Suprapubic skin (tissue), 4 donors: ENCODE measurements at regions not wholly inside any gene's neighbourhood (a gene's known extent, or its start where the extent isn't known, plus 50 kb on each side); places are given as distances from the start of the nearest gene placed in this dataset.

Source experiments
- DNase-seq, 2 donors: peaks; one replicate each; pipeline ENCODE4 v3.0.0-alpha.2; 2019; ENCODE audit warnings: low spot score in 2 of 2
- H3K27ac ChIP-seq: fragments of 200-600 bp; sonication (generic); one replicate; pipeline ENCODE4 v1.5.1; 2019
- H3K27me3 ChIP-seq: fragments of 200-600 bp; sonication (generic); one replicate; pipeline ENCODE4 v1.5.1; 2019
- H3K36me3 ChIP-seq: fragments of 200-600 bp; sonication (generic); one replicate; pipeline ENCODE4 v1.5.1; 2019
- H3K4me1 ChIP-seq: fragments of 200-600 bp; sonication (generic); one replicate; pipeline ENCODE4 v1.5.1; 2019
- H3K4me3 ChIP-seq: fragments of 200-600 bp; sonication (generic); one replicate; pipeline ENCODE4 v1.5.1; 2019; ENCODE audit warnings: mild to moderate bottlenecking
- H3K9me3 ChIP-seq: fragments of 200-600 bp; sonication (generic); one replicate; pipeline ENCODE4 v1.5.1; 2019
- CTCF ChIP-seq, 2 donors: fragments of 200-600 bp in 1 of 2; fragments of 450-650 bp in 1 of 2; sonication (generic) in 1 of 2; IDR thresholded peaks; one replicate each; pipeline ENCODE4 v1.5.1; 2016 to 2019; ENCODE audit warnings: antibody characterized with exemption in 2 of 2, mild to moderate bottlenecking in 1 of 2, moderate library complexity in 1 of 2
- EP300 ChIP-seq: sonication (generic); formaldehyde crosslinking; IDR thresholded peaks from one replicate; pipeline ENCODE4 v1.6.1; 2017; ENCODE audit warnings: antibody characterized with exemption
- POLR2A ChIP-seq, 2 donors: fragments of 450-650 bp; IDR thresholded peaks; one replicate each; pipeline ENCODE4 v1.6.1; 2017; ENCODE audit warnings: antibody characterized with exemption in 2 of 2, mild to moderate bottlenecking in 2 of 2, moderate library complexity in 2 of 2
- POLR2AphosphoS5 ChIP-seq, 3 donors: sonication (generic); formaldehyde crosslinking; IDR thresholded peaks; one replicate each; pipeline ENCODE4 v1.6.1; 2017; ENCODE audit warnings: antibody characterized with exemption in 3 of 3
- WGBS: methylation state at CpG from one replicate; pipeline ENCODE4 v1.1.5; 2018; 5-methylcytosine and 5-hydroxymethylcytosine counted together

- TF ChIP-seq EP300 (no peak), POLR2A (IDR thresholded peaks at IDR 0.05) (no peak), POLR2AphosphoS5 (IDR thresholded peaks at IDR 0.05) (no peak), CTCF (IDR thresholded peaks at IDR 0.05) (no peak)
- Histone ChIP-seq H3K4me3 (no peak overlapping the region), H3K9me3 (no peaks in the 10 kb centered on the region), H3K27me3 (no peaks in the 10 kb centered on the region), H3K27ac (no peak overlapping the region), H3K36me3 (no peaks in the 10 kb centered on the region), H3K4me1 (peaks cover 10% of the 10 kb centered on the region)
- no peak for DNase-seq
These were observed 62.9 kb upstream of the EEA1 start for GRCh38 chr12:92992041-92992440.

GRCh38 chr12:92993259-92993658 lies 64.2 kb upstream of the EEA1 start:
- no peak overlapping the region for H3K27ac ChIP-seq
- H3K36me3 ChIP-seq: no peaks in the 10 kb centered on the region
- no peak for DNase-seq
- no peaks in the 10 kb centered on the region for H3K9me3 ChIP-seq
- WGBS: 97% methylated on average over 1 of the region's 1 CpG
- no peak overlapping the region for H3K4me3 ChIP-seq
- TF ChIP-seq POLR2A (IDR thresholded peaks at IDR 0.05): no peak
- no peak for TF ChIP-seq CTCF (IDR thresholded peaks at IDR 0.05)
- TF ChIP-seq EP300: no peak
- no peak for TF ChIP-seq POLR2AphosphoS5 (IDR thresholded peaks at IDR 0.05)
- H3K27me3 ChIP-seq: no peaks in the 10 kb centered on the region
- H3K4me1 ChIP-seq: no peaks in the 10 kb centered on the region

- no peak overlapping the region for H3K27ac ChIP-seq
- H3K36me3 ChIP-seq: no peaks in the 10 kb centered on the region
- no peaks in the 10 kb centered on the region for H3K9me3 ChIP-seq
- DNase-seq: no peak
- no peaks in the 10 kb centered on the region for H3K4me1 ChIP-seq
- no peak overlapping the region for H3K4me3 ChIP-seq
- 84% methylated on average over 7 of the region's 7 CpGs for whole genome bisulfite sequencing
- TF ChIP-seq POLR2AphosphoS5 (IDR thresholded peaks at IDR 0.05) (no peak), CTCF (IDR thresholded peaks at IDR 0.05) (no peak), EP300 (no peak), POLR2A (IDR thresholded peaks at IDR 0.05) (no peak)
- H3K27me3 ChIP-seq: no peaks in the 10 kb centered on the region
These were observed 66.3 kb upstream of the EEA1 start for GRCh38 chr12:92995258-92995903.

DNA sequence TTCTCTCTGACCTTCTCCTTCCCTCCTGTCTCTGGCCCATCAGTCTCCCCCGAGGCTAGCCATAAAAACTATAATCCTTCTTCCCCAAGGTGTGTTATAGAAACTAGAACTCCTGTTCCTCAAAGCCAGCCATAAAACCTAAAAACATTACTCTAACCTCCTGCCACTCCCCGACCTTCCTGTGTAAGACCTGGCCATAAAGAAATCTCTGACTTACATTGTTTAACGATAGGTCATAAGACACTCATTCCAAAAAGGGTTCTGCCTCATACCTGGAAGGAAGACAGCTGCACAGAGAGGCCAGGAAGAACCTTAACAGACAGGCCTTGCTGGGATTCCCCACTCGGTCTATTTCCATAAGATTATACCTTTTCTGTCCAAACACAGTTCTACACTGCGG lies 70.9 kb upstream of the EEA1 start:
- peaks cover 16% of the 10 kb centered on the region for H3K4me1 ChIP-seq
- no peaks in the 10 kb centered on the region for H3K36me3 ChIP-seq
- H3K4me3 ChIP-seq: no peak overlapping the region
- no peaks in the 10 kb centered on the region for H3K27me3 ChIP-seq
- H3K27ac ChIP-seq: no peak overlapping the region
- WGBS: 81% methylated on average over 5 of the region's 5 CpGs
- no peak for DNase-seq
- TF ChIP-seq POLR2A (IDR thresholded peaks at IDR 0.05) (no peak), EP300 (no peak), POLR2AphosphoS5 (IDR thresholded peaks at IDR 0.05) (no peak), CTCF (IDR thresholded peaks at IDR 0.05) (no peak)
- no peaks in the 10 kb centered on the region for H3K9me3 ChIP-seq

DNA sequence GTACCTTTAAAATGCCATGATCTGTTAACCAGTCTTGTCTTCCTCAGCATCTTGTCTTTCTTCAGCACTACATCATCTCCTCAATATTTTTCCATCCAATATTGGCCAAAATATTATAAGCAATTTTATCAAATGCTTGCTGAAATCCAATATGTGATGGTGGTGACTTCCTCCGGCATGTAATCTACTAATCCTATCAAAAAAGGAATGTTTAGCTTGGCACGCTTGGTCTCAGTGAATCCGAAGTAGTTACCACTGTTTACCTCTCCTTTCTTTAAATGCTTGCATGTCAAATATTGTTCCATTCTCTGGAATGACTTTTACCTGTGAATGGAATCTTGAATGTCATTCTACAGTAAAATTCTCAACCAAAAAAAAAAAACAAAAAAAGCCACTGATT lies 72.3 kb upstream of the EEA1 start:
- WGBS: 94% methylated on average over 3 of the region's 3 CpGs
- H3K27me3 ChIP-seq: no peaks in the 10 kb centered on the region
- peaks cover 16% of the 10 kb centered on the region for H3K4me1 ChIP-seq
- H3K36me3 ChIP-seq: no peaks in the 10 kb centered on the region
- H3K4me3 ChIP-seq: no peak overlapping the region
- no peak for TF ChIP-seq EP300
- no peak for TF ChIP-seq CTCF (IDR thresholded peaks at IDR 0.05)
- TF ChIP-seq POLR2A (IDR thresholded peaks at IDR 0.05): no peak
- no peak for TF ChIP-seq POLR2AphosphoS5 (IDR thresholded peaks at IDR 0.05)
- DNase-seq: no peak
- no peaks in the 10 kb centered on the region for H3K9me3 ChIP-seq
- H3K27ac ChIP-seq: no peak overlapping the region
